ENCODE measurements at regions not wholly inside any gene's neighbourhood (a gene's known extent, or its start where the extent isn't known, plus 50 kb on each side); places are given as distances from the start of the nearest gene placed in this dataset.

DNA sequence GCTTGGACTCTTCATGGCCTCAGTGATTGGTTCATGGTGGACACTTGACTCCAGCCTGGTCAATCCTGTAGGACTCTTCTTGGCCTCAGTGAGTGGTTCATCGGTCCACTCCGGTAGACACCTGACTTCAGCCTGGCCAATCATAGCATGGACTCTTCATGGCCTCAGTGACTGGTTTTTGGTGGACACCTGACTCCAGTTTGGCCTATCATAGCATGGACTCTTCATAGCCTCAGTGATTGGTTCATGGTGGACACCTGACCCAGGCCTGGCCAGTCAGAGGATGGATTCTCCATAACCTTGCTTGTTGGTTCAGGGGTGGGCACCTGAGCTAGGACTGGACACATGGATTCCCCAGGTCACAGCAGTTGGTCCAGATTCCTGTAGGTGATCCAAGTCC lies 106.0 kb upstream of the ERCC6L2 start:
- Histone ChIP-seq H3K9me3 (no peaks in the 10 kb centered on the region), H3K36me3 (no peaks in the 10 kb centered on the region), H3K27ac (no peak overlapping the region), H3K27me3 (no peaks in the 10 kb centered on the region), H3K4me1 (peaks cover 8 to 34% (median 27%) of the 10 kb centered on the region in 4 donors), H3K4me3 (no peak overlapping the region)
- intact Hi-C loops (cut with DNase I; ENCODE audit: low total_unique reads): no loop called here
- WGBS, 5 donors: 98 to 100% (median 99%) methylated on average over 2 of the region's 2 CpGs
- no peak for DNase-seq
- TF ChIP-seq EP300 (IDR thresholded peaks at IDR 0.05): no peak

GRCh38 chr9:95766906-95767305 lies 108.6 kb upstream of the ERCC6L2 start:
- no peak for TF ChIP-seq EP300 (IDR thresholded peaks at IDR 0.05)
- no peak for TF ChIP-seq POLR2AphosphoS5 (IDR thresholded peaks at IDR 0.05)
- no peak for TF ChIP-seq POLR2A (IDR thresholded peaks at IDR 0.05)
- TF ChIP-seq, protein P1, sequence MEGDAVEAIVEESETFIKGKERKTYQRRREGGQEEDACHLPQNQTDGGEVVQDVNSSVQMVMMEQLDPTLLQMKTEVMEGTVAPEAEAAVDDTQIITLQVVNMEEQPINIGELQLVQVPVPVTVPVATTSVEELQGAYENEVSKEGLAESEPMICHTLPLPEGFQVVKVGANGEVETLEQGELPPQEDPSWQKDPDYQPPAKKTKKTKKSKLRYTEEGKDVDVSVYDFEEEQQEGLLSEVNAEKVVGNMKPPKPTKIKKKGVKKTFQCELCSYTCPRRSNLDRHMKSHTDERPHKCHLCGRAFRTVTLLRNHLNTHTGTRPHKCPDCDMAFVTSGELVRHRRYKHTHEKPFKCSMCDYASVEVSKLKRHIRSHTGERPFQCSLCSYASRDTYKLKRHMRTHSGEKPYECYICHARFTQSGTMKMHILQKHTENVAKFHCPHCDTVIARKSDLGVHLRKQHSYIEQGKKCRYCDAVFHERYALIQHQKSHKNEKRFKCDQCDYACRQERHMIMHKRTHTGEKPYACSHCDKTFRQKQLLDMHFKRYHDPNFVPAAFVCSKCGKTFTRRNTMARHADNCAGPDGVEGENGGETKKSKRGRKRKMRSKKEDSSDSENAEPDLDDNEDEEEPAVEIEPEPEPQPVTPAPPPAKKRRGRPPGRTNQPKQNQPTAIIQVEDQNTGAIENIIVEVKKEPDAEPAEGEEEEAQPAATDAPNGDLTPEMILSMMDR (IDR thresholded peaks at IDR 0.05): no peak
- peaks cover 6 to 32% (median 15%) of the 10 kb centered on the region in 4 donors for H3K4me1 ChIP-seq
- H3K36me3 ChIP-seq: no peaks in the 10 kb centered on the region
- no peak overlapping the region for H3K27ac ChIP-seq
- no peaks in the 10 kb centered on the region for H3K27me3 ChIP-seq
- intact Hi-C loops (cut with DNase I; ENCODE audit: low total_unique reads): no loop called here
- no peak overlapping the region for H3K4me3 ChIP-seq
- no peaks in the 10 kb centered on the region for H3K9me3 ChIP-seq
- no peak for DNase-seq
- WGBS, 5 donors: 80 to 95% (median 92%) methylated on average over 4 of the region's 4 CpGs

- Histone ChIP-seq H3K27me3 (no peaks in the 10 kb centered on the region), H3K4me1 (peaks cover 0 to 13% (median 3%) of the 10 kb centered on the region in 4 donors), H3K27ac (peak overlapping the region in 4 of 5 donors; percentile 14 to 62 (median 48)), H3K4me3 (peak overlapping the region in 3 of 4 donors; percentile 12 to 31 (median 19)), H3K36me3 (no peaks in the 10 kb centered on the region), H3K9me3 (no peaks in the 10 kb centered on the region)
- TF ChIP-seq, protein P1 (IDR thresholded peaks at IDR 0.05): no peak
- intact Hi-C loops (cut with DNase I; ENCODE audit: low total_unique reads): no loop called here
- 50 to 66% (median 55%) methylated on average over 19 of the region's 19 CpGs for WGBS, 5 donors
- DNase-seq: peak in 1 of 2 donors; percentile 23
Observed at GRCh38 chr9:95764533-95765319, 110.8 kb upstream of the ERCC6L2 start.

DNA sequence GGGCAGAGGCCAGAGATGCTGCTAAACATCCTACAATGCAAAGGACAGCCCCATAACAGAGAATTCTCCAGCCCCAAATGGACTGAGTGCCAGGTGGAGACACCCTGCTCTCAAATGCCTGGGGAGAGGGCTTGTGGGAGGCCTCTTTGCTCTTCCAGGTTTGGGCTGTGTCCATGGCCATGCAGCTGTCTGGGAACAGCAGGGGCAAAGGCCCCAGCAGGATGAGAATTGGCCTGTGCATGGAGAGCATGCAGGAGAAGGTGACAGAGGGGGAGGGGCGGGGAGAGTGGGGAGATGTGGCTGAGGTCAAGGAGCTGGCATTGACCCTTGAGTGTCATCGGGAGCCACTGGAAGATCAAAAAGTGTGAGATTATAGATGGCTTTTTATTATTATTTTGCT lies 111.5 kb upstream of the ERCC6L2 start:
- Histone ChIP-seq H3K36me3 (no peaks in the 10 kb centered on the region), H3K27ac (peak overlapping the region in 1 of 5 donors; percentile 47), H3K27me3 (no peaks in the 10 kb centered on the region), H3K4me1 (peaks cover 0 to 13% (median 3%) of the 10 kb centered on the region in 4 donors), H3K4me3 (no peak overlapping the region), H3K9me3 (no peaks in the 10 kb centered on the region)
- intact Hi-C loops (cut with DNase I; ENCODE audit: low total_unique reads): no loop called here
- 80 to 92% (median 83%) methylated on average over 2 of the region's 2 CpGs for WGBS, 5 donors
- DNase-seq: no peak
- TF ChIP-seq POLR2A (IDR thresholded peaks at IDR 0.05) (no peak), EP300 (IDR thresholded peaks at IDR 0.05) (no peak), POLR2AphosphoS5 (IDR thresholded peaks at IDR 0.05) (no peak)
- TF ChIP-seq, protein P1 (IDR thresholded peaks at IDR 0.05): no peak

- no peak for TF ChIP-seq POLR2A (IDR thresholded peaks at IDR 0.05)
- TF ChIP-seq EP300 (IDR thresholded peaks at IDR 0.05): no peak
- TF ChIP-seq, protein P1 (IDR thresholded peaks at IDR 0.05): no peak
- no peak for TF ChIP-seq POLR2AphosphoS5 (IDR thresholded peaks at IDR 0.05)
- intact Hi-C loops (cut with DNase I; ENCODE audit: low total_unique reads): no loop called here
- Histone ChIP-seq H3K4me1 (peaks cover 0 to 13% (median 3%) of the 10 kb centered on the region in 4 donors), H3K4me3 (no peak overlapping the region), H3K27me3 (no peaks in the 10 kb centered on the region), H3K9me3 (no peaks in the 10 kb centered on the region), H3K27ac (no peak overlapping the region), H3K36me3 (no peaks in the 10 kb centered on the region)
- WGBS, 5 donors: 94 to 99% (median 97%) methylated on average over 3 of the region's 3 CpGs
- no peak for DNase-seq
Observed at GRCh38 chr9:95763006-95763405, 112.5 kb upstream of the ERCC6L2 start.
